ENCODE measurements at regions not wholly inside any gene's neighbourhood (a gene's known extent, or its start where the extent isn't known, plus 50 kb on each side); places are given as distances from the start of the nearest gene placed in this dataset.

GRCh38 chr10:130459851-130460490, 323.8 kb downstream of the GLRX3 start:
- Mint-ChIP-seq H3K9me3 (peaks cover 2 to 6% of the 10 kb centered on the region in 2 experiments; a peak in 2 of 5 replicates), H3K4me3 (no peak overlapping the region), H3K36me3 (ENCODE audit: insufficient read depth in 1 of 3, low read depth in 3 of 3) (no peaks in the 10 kb centered on the region; a peak in 2 of 7 replicates), H3K4me1 (peaks cover 2% of the 10 kb centered on the region in 2 experiments; a peak in 1 of 4 replicates), H3K27me3 (ENCODE audit: low read depth) (peaks cover 7% of the 10 kb centered on the region), H3K27ac (peak overlapping the region in 1 of 3 experiments; percentile 82; a peak in 1 of 7 replicates)
- H3K23me2 ChIP-seq (ENCODE audit: insufficient read length, low read depth, low read length, poor library complexity, severe bottlenecking): no peaks in the 10 kb centered on the region
- H3K56ac ChIP-seq (ENCODE audit: insufficient read length, low read depth, low read length): no peak overlapping the region
- H3K9me3 ChIP-seq (ENCODE audit: control insufficient read depth, low read depth, low read length): no peaks in the 10 kb centered on the region
- H4K8ac ChIP-seq (replicated peaks; ENCODE audit: insufficient read length, low read depth, low read length): no peak overlapping the region
- no peak overlapping the region for H2BK5ac ChIP-seq (ENCODE audit: insufficient read length, low read length)
- H3K4ac ChIP-seq (ENCODE audit: low read depth, low read length): no peak overlapping the region
- H4K91ac ChIP-seq (ENCODE audit: insufficient read length, low read depth, low read length): no peak overlapping the region
- H3K79me2 ChIP-seq (ENCODE audit: insufficient read depth, low read length): no peaks in the 10 kb centered on the region
- H3T11ph ChIP-seq (ENCODE audit: low read length): no peak overlapping the region
- no peak for TF ChIP-seq CTCF (conservative IDR thresholded peaks at IDR 0.05)
- peak; percentile 12 for DNase-seq
- no peak overlapping the region for H2BK20ac ChIP-seq (ENCODE audit: low read depth, low read length, poor library complexity, severe bottlenecking)
- no peaks in the 10 kb centered on the region for H3K79me1 ChIP-seq (ENCODE audit: insufficient read depth, low read depth, low read length, poor library complexity, severe bottlenecking)
- H3K27ac ChIP-seq (ENCODE audit: insufficient read length, low read depth, low read length): no peak overlapping the region
- H4K20me1 ChIP-seq (ENCODE audit: control insufficient read depth, insufficient read depth, insufficient read length): no peaks in the 10 kb centered on the region
- H3K23ac ChIP-seq (ENCODE audit: insufficient read length, low read depth, low read length): no peak overlapping the region
- no peaks in the 10 kb centered on the region for H3K4me1 ChIP-seq (ENCODE audit: insufficient read depth, low read length)
- no peak overlapping the region for H2AK5ac ChIP-seq (ENCODE audit: insufficient read length, low read length)
- no peak overlapping the region for H2BK120ac ChIP-seq (ENCODE audit: low read depth, low read length, poor library complexity, severe bottlenecking)
- no peak overlapping the region for H4K5ac ChIP-seq (ENCODE audit: insufficient read length, low read depth, low read length)
- no peak overlapping the region for H3K14ac ChIP-seq (ENCODE audit: insufficient read depth, low read length)
- no peak overlapping the region for H2AFZ ChIP-seq (ENCODE audit: low read length)
- H2BK15ac ChIP-seq (ENCODE audit: low read depth, low read length): no peak overlapping the region
- WGBS (ENCODE audit: extremely low coverage, insufficient read length, low lambda C conversion rate): no CpG with 5 or more reads among the region's 7 CpGs
- H3K27me3 ChIP-seq (ENCODE audit: insufficient read depth, low read length): no peaks in the 10 kb centered on the region
- H3K4me2 ChIP-seq (ENCODE audit: insufficient read depth, insufficient read length, low read length): no peak overlapping the region
- H2BK12ac ChIP-seq (ENCODE audit: insufficient read length, low read depth, low read length): no peak overlapping the region
- no peak overlapping the region for H3K18ac ChIP-seq (ENCODE audit: insufficient read length, low read depth, low read length)
- no peak overlapping the region for H3K9ac ChIP-seq (ENCODE audit: extremely low read depth, insufficient read length, low read length)

All from H9 (cell line).